NT2/D1 (cell line): ENCODE measurements at regions not wholly inside any gene's neighbourhood (a gene's known extent, or its start where the extent isn't known, plus 50 kb on each side); places are given as distances from the start of the nearest gene placed in this dataset.

Experiments
- SUZ12 ChIP-seq: IDR thresholded peaks from 2 replicates; pipeline ENCODE4 v1.6.1; 2011; ENCODE audit not compliant: insufficient read length, insufficient read depth; ENCODE audit errors: extremely low read depth
- ZNF274 ChIP-seq: IDR thresholded peaks from 2 replicates; pipeline ENCODE4 v1.6.1; 2011; ENCODE audit warnings: mild to moderate bottlenecking, low read depth, low read length

DNA sequence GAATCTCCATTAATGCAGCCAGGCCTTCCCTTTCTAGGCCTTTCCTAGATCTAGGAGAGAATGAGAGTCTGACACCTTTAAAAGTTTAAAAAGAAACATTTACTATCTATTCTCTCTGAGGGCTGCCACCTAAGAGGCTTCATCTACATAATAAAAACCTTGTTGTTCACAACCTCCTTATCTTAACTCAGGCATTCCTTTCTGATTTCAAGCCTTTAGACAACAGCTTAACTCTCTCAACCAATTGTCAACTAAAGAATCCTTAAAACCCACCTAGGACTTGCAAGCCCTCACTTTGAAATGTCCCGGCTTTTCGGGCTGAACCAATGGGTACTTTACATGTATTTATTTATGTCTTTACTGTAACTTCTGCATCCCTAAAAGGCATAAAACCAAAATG is 64.3 kb upstream of the RET start:
- TF ChIP-seq SUZ12 (no peak), ZNF274 (no peak)
